SHP77 (cell line): ENCODE measurements at regions not wholly inside any gene's neighbourhood (a gene's known extent, or its start where the extent isn't known, plus 50 kb on each side); places are given as distances from the start of the nearest gene placed in this dataset.
"Not testable (repeated sequence)": the region's sequence is repeated elsewhere in the genome, so short reads cannot be mapped to it uniquely, and the experiment has no call there.

ENCODE experiments used
- DNase-seq, 2 experiments: peaks; one replicate each; lab custom pipeline; 2025; lab: John Stamatoyannopoulos, UW

GRCh38 chr4:77446601-77447000, 159.0 kb upstream of the CXCL13 start:
- no peak for DNase-seq

GRCh38 chr4:77449171-77449570, 156.4 kb upstream of the CXCL13 start:
- DNase-seq = no peak

DNA sequence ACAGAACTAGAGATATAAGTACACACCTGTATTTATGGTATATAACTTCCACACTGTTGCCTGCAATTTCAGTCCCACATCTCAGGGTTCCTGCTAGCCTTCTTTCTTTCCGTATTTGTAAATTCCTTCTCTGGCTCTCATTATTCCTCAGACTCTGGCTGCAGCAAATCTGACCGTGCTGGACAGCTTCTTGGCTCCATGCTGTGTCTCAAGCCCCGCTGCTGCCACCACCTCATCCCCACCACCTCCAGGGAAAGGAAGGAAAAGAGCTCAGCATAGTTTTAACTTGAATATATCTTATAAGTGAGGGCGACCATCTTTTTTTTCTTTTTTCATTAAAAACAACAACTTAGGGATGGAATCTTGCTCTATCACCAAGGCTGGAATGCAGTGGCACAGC, 155.6 kb upstream of the CXCL13 start:
- DNase-seq = no peak

DNA sequence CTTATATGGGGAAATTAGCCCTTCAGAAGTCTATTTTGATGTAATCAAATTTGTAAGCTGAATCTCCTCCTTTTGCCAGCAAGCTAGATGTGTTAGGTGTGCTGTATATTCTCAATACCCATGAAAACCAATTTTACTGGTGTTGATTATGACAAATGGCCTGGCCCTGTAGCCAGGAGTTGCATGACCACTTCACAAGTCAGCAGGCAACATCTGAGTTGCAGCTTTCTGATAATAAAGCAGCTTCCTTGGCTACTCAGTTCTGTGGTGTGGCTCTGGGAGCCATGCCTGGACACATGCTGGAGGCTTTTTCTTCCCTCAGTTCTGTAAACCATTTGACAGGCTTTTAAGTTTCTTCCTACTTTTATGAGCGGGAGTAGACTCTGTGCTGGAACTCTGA, 154.1 kb upstream of the CXCL13 start:
- DNase-seq = no peak

DNA sequence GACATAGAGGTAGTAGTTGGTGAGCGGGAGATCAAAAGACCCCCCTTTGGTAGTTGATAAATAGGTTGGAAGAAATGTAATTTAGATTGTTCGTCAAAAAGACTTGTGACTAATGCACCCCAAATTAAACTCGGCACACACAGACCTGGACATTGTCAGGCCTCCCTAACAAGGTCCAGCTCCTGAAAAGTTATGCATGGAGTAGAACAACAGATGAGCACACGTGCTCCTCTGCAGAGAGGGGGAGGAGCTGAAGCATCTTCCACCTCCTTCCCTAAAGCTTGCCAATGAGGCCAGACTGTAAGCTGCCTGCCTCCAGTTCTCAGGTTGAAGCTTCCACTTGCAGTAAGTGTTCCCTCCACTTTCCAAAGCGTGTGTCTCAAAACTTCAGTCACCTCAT, 153.5 kb upstream of the CXCL13 start:
- DNase-seq = not testable (repeated sequence)

DNA sequence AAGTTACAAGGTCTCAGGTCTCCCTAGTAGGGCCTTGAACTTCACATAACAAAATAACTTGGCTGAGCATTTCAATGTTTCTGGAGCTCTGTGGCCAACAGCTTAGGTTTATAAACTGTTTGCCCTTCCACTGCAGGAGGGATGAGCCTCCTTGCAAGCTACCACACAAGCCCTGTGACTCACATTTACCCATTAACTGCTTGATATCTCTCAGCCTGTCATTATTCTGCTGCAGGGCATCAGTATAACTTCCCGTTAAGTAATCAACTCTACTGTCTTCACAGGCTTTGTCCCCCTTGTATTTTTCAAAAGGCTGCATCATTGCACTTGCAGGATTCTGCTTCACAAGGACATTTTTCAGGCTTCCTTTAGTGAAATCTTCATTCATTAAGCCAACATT, 151.7 kb upstream of the CXCL13 start:
- DNase-seq = no peak

DNA sequence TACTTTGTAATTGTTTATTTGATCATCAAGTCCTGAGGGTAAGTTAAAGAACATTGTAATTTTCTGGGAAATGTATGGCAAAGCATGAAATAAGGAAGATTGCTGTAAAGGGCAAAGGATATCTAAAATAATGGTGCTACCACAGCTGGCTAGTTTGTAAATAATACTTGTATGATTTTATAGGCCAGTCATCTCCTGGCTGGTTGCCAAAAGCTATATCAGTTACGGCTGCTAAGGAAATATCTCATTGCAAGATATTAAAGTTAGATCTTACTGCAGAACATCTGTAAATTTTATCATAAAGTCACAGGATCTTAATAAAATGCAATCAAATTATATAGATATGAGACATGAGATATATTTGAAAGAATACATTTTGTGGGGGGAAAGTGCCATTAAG, 150.8 kb upstream of the CXCL13 start:
- no peak for DNase-seq

DNA sequence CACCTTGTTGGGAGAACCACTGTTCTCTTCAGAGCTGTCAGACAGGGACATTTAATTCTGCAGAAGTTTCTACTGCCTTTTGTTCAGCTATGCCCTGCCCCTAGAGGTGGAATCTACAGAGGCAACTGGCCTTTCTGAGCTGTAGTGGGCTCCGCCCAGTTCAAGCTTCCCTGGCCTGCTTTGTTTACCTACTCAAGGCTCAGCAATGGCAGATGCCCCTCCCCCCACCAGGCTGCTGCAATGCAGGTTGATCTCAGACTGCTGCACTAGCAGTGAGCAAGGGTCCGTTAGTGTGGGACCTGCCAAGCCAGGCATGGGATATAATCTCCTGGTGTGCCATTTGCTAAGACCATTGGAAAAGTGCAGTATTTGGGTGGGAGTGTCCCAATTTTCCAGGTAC, 141.5 kb upstream of the CXCL13 start:
- peak in 1 of 2 experiments; percentile 10 for DNase-seq

- peak in 1 of 2 experiments; percentile 1 for DNase-seq
Observed at GRCh38 chr4:77465271-77465670, 140.3 kb upstream of the CXCL13 start.

DNA sequence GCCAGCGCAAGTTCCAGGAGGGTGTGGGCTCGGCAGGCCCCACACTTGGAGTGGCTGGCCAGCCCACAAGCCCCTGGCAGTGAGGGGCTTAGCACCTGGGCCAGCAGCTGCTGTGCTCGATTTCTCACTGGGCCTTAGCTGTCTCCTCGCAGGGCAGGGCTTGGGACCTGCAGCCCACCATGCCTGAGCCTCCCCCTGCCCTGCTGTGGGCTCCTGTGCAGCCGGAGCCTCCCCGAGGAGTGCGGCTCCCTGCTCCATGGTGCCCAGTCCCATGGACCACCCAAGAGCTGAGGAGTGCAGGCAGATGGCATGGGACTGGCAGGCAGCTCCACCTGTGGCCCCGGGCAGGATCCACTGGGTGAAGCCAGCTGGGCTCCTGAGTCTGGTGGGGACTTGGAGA, 139.2 kb upstream of the CXCL13 start:
- DNase-seq = no peak

- DNase-seq = no peak
Observed at GRCh38 chr4:77471821-77472495, 133.7 kb upstream of the CXCL13 start.

- no peak for DNase-seq
Observed at GRCh38 chr4:77473509-77473908, 132.1 kb upstream of the CXCL13 start.

DNA sequence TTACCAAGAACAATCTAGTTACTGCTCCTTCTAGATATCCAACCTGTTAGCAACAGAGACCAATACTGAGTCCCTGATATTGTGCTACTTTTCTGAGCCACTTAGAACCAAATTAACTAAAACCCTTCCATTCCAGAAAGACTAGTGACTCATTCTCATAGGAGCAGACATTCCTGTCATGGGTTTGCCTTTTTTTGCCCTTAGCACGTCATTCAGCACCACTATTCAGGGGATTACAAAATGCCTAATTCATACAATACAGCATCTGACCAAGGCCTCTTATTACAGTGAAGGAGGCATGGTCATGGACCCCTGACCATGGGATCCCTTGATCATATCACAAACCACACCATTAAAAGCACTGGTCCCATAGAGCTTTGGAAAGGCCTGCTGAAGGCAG, 123.8 kb upstream of the CXCL13 start:
- no peak for DNase-seq

DNA sequence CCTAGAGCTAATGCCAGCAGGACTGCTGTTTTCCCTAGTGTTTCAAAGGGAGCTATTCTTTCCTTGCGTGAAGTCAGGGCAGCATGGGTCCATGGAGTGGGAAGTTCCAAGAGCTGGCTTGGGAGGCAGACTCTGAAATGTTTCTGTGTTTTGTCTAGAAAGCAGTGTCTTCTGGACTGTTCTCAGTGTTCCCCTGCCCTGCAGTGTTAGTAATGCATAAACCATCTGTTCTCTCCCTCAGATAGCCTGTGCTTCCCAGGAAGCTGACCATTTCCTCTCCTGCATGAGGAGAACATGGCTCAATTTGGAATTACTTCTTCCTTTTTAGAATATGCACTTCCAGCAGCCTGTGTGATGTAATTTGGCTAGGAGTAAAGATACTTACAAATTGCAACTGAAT, 116.7 kb upstream of the CXCL13 start:
- DNase-seq = no peak

DNA sequence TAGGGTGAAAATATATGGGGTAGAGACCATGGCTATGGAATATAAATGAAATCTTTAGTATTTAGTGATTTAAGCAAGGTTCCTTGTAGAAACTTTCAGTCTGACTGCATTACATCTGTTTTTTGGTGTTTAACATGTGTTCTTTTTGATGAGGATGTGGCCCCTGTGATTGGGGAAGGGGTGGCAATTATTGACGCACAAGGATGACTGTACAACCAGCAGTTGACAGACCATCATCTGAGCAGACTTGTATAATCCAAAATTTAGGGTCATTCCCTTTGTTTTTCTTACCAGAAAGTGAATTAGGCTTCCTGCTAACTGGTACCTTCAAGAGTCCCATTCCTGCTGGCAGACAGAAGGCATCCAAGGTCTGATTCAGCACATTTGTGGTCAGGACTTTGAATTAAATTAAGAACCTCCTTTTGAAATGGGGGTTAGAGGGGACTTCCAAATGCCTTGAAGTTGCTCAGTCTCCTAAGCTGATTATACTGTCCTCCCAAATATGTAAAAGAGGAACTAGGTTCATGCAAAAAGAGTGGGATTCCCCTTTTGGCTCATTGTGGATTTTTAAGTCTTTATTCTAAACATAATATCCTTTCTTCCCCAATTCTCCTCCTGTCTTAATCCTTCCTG, 112.4 kb upstream of the CXCL13 start:
- DNase-seq = no peak

- DNase-seq = no peak
Observed at GRCh38 chr4:77493829-77494551, 111.6 kb upstream of the CXCL13 start.

DNA sequence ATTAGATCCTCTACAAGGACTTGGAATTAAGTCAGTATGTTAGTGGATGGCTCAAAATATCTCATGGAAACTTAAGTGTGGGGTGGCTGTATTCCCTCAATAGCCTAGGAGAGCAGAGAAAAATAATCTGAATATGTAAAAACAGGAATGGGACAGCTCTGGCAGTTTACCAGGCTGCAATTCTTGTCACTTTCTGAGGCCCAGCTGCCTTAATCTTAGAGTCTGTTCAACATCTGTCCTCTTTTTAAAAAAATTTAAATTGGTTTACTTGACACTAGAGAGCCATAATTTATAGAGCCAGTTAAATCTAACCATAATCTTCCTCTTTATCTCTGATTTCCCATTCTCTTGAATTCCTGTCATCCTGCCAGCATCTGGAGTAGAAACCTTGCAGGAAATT, 109.2 kb upstream of the CXCL13 start:
- DNase-seq = no peak

- DNase-seq = no peak
Observed at GRCh38 chr4:77500801-77501200, 104.8 kb upstream of the CXCL13 start.

- no peak for DNase-seq
Observed at GRCh38 chr4:77501240-77501639, 104.4 kb upstream of the CXCL13 start.

- DNase-seq = no peak
Observed at GRCh38 chr4:77501851-77502250, 103.8 kb upstream of the CXCL13 start.

DNA sequence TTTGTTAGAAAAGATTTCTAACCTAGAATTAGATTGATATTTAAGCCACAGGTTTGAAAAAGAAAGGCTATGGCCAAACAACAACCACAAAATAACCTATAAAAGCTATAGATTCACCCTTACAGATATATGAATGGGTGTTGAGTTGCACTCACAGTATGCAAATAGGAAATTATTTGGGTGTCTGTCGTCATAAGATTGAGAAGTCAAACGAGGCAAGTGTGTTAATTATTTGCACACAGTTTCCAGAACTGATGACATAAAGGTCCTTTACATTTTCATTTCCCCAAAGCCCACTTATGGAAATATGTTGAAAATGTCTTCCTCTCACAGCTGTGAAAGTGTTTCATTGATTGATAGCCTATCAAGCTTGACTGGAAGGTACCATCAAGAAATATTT, 101.2 kb upstream of the CXCL13 start:
- no peak for DNase-seq

GRCh38 chr4:77505275-77505957, 100.2 kb upstream of the CXCL13 start:
- no peak for DNase-seq

DNA sequence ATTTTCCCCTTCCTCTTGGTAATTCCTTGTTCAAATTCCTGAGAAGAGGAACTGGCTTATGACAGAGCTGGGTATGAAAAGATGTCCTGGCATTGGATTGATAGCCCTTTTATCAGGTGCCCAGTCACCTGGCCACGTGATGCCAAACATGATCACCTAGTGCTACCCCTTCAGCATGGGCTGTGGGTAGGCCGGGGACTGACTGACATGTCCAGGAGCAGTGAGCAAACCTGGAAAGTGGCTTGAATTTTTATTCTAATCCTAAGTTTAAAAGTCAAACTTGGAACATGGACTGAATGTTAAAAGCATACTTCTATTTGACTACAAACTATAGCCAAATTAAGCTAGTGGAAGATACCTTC, 99.7 kb upstream of the CXCL13 start:
- DNase-seq = no peak
